ENCODE measurements at regions not wholly inside any gene's neighbourhood (a gene's known extent, or its start where the extent isn't known, plus 50 kb on each side); places are given as distances from the start of the nearest gene placed in this dataset.

- no TSS peak for BruUV-seq (replicated peaks)
- ChIA-PET POLR2A (no interaction called here), CTCF (interaction anchor here (0.8 to 1.2 kb wide), 2 partner anchors 44 to 335 kb away, joined by 3 read pairs; no protein-coding TSS in a partner anchor)
- no peak overlapping the region for H3K4me3 ChIP-seq (replicated peaks in 1 of 3; ENCODE audit: insufficient read depth in 1 of 3, low read depth in 1 of 3, low read length in 3 of 3)
- TF ChIP-seq POLR2A (IDR thresholded peaks at IDR 0.05; ENCODE audit: low read depth, low read length) (no peak), MYC (IDR thresholded peaks at IDR 0.05; ENCODE audit: low read depth, low read length) (no peak), JUN (IDR thresholded peaks at IDR 0.05; ENCODE audit: borderline replicate concordance, insufficient read depth, insufficient read length, low read depth) (no peak), EZH2 (IDR thresholded peaks at IDR 0.05; ENCODE audit: borderline replicate concordance, low read depth, low read length, severe bottlenecking) (no peak), FOS (IDR thresholded peaks at IDR 0.05; ENCODE audit: borderline replicate concordance, insufficient read depth, low read length) (no peak)
- no peak overlapping the region for H3K4me2 ChIP-seq (ENCODE audit: insufficient read depth, low read length)
- no peaks in the 10 kb centered on the region for H3K27me3 ChIP-seq (ENCODE audit: control insufficient read depth in 2 of 2, insufficient read depth in 2 of 2, low read length in 2 of 2)
- H3K9ac ChIP-seq (replicated peaks; ENCODE audit: extremely low read depth, insufficient read depth, low read length): no peak overlapping the region
- no peak overlapping the region for H2AFZ ChIP-seq (ENCODE audit: low read depth, low read length)
- no peaks in the 10 kb centered on the region for H3K9me1 ChIP-seq (replicated peaks; ENCODE audit: control insufficient read depth, extremely low read depth, insufficient read depth, low read length)
- dilution Hi-C loops (cut with MboI; ENCODE audit: extremely low pct_ligation_motif_present, low sequenced_read_pairs) (no loop called here), intact Hi-C loops (cut with micrococcal nuclease) (no loop called here)
- no peaks in the 10 kb centered on the region for H3K4me1 ChIP-seq (ENCODE audit: control insufficient read depth, extremely low read depth, insufficient read depth, low read length)
- no peaks in the 10 kb centered on the region for H3K9me3 ChIP-seq (replicated peaks; ENCODE audit: control insufficient read depth, insufficient read depth, low read length)
- H3K27ac ChIP-seq (ENCODE audit: insufficient read depth, low read depth, low read length): no peak overlapping the region
- no peaks in the 10 kb centered on the region for H3K79me2 ChIP-seq (ENCODE audit: control insufficient read depth, insufficient read depth, low read length)
- FAIRE-seq (no peak), DNase-seq (ENCODE audit: low read depth, low spot score) (no peak)
- H3K36me3 ChIP-seq (ENCODE audit: control insufficient read depth in 2 of 2, extremely low read depth in 1 of 2, insufficient read depth in 2 of 2, low read length in 2 of 2): no peaks in the 10 kb centered on the region
- H4K20me1 ChIP-seq (replicated peaks; ENCODE audit: control insufficient read depth, extremely low read depth, insufficient read depth, low read length): no peaks in the 10 kb centered on the region
These were observed 240.6 kb downstream of the KCTD12 start for GRCh38 chr13:76645632-76646031.

GRCh38 chr13:76644906-76645305, 241.3 kb downstream of the KCTD12 start:
- Histone ChIP-seq H3K9me3 (replicated peaks; ENCODE audit: control insufficient read depth, insufficient read depth, low read length) (no peaks in the 10 kb centered on the region), H3K4me1 (ENCODE audit: control insufficient read depth, extremely low read depth, insufficient read depth, low read length) (no peaks in the 10 kb centered on the region), H2AFZ (ENCODE audit: low read depth, low read length) (no peak overlapping the region), H4K20me1 (replicated peaks; ENCODE audit: control insufficient read depth, extremely low read depth, insufficient read depth, low read length) (no peaks in the 10 kb centered on the region), H3K9me1 (replicated peaks; ENCODE audit: control insufficient read depth, extremely low read depth, insufficient read depth, low read length) (no peaks in the 10 kb centered on the region), H3K9ac (replicated peaks; ENCODE audit: extremely low read depth, insufficient read depth, low read length) (no peak overlapping the region), H3K27me3 (ENCODE audit: control insufficient read depth in 2 of 2, insufficient read depth in 2 of 2, low read length in 2 of 2) (no peaks in the 10 kb centered on the region), H3K36me3 (ENCODE audit: control insufficient read depth in 2 of 2, extremely low read depth in 1 of 2, insufficient read depth in 2 of 2, low read length in 2 of 2) (no peaks in the 10 kb centered on the region), H3K4me3 (replicated peaks in 1 of 3; ENCODE audit: insufficient read depth in 1 of 3, low read depth in 1 of 3, low read length in 3 of 3) (no peak overlapping the region), H3K27ac (ENCODE audit: insufficient read depth, low read depth, low read length) (no peak overlapping the region), H3K4me2 (ENCODE audit: insufficient read depth, low read length) (no peak overlapping the region), H3K79me2 (ENCODE audit: control insufficient read depth, insufficient read depth, low read length) (no peaks in the 10 kb centered on the region)
- ChIA-PET POLR2A (no interaction called here), CTCF (interaction anchor here (1.2 kb wide), 1 partner anchor 44 kb away, joined by 3 read pairs; no protein-coding TSS in a partner anchor)
- DNase-seq (ENCODE audit: low read depth, low spot score) (no peak), FAIRE-seq (no peak)
- intact Hi-C loops (cut with micrococcal nuclease): no loop called here
- dilution Hi-C loops (cut with MboI; ENCODE audit: extremely low pct_ligation_motif_present, low sequenced_read_pairs): no loop called here
- no TSS peak for BruUV-seq (replicated peaks)
- TF ChIP-seq MYC (IDR thresholded peaks at IDR 0.05; ENCODE audit: low read depth, low read length): no peak
- no peak for TF ChIP-seq GATA2 (IDR thresholded peaks at IDR 0.05; ENCODE audit: insufficient read depth, insufficient read length, low read depth, low read length)
- TF ChIP-seq POLR2A (IDR thresholded peaks at IDR 0.05; ENCODE audit: low read depth, low read length): no peak
- no peak for TF ChIP-seq FOS (IDR thresholded peaks at IDR 0.05; ENCODE audit: borderline replicate concordance, insufficient read depth, low read length)
- TF ChIP-seq MAX (IDR thresholded peaks at IDR 0.05; ENCODE audit: insufficient read depth, insufficient read length): no peak
- no peak for TF ChIP-seq CTCF (IDR thresholded peaks at IDR 0.05; ENCODE audit: extremely low read depth in 1 of 2, insufficient read depth in 1 of 2, low read depth in 1 of 2, low read length in 2 of 2)
- TF ChIP-seq POLR2AphosphoS5 (IDR thresholded peaks at IDR 0.05; ENCODE audit: insufficient read depth, low read depth, low read length): no peak
- no peak for TF ChIP-seq EZH2 (IDR thresholded peaks at IDR 0.05; ENCODE audit: borderline replicate concordance, low read depth, low read length, severe bottlenecking)

All from endothelial cell of umbilical vein (primary cell).